Panc1 (cell line): ENCODE measurements at regions not wholly inside any gene's neighbourhood (a gene's known extent, or its start where the extent isn't known, plus 50 kb on each side); places are given as distances from the start of the nearest gene placed in this dataset.

Experiments
- ATAC-seq: fragments of 200-7000 bp; cut with Tn5 transposase; 2 replicates; pipeline ENCODE4 v1.9.1; 2020; ENCODE audit warnings: mild to moderate bottlenecking, moderate library complexity
- BruUV-seq: library from RNA; stranded (reverse); fragments of 400-500 nt; replicated peaks from 2 replicates; lab custom pipeline; 2021; lab: Mats Ljungman, UMichigan
- CTCF ChIA-PET: fragments of 300-600 bp; sonication (Branson Sonifier 250); formaldehyde crosslinking; loops from one replicate; lab custom pipeline; 2022; ENCODE audit warnings: antibody characterized with exemption; lab: Charles Lee
- POLR2A ChIA-PET: fragments of 300-600 bp; sonication (Branson Sonifier 250); formaldehyde crosslinking; loops from one replicate; lab custom pipeline; 2022; ENCODE audit warnings: antibody characterized with exemption; lab: Charles Lee
- DNase-seq: peaks from one replicate; pipeline ENCODE4 v3.0.0-alpha.2; 2010; ENCODE audit warnings: low read depth, low spot score
- H3K27ac ChIP-seq: 2 replicates; pipeline ENCODE4 v1.5.1; 2011; ENCODE audit warnings: mild to moderate bottlenecking, low read length, inconsistent platforms
- H3K27me3 ChIP-seq: fragments of 200-500 bp; sonication (Bioruptor generic); 2 replicates; pipeline ENCODE4 v1.6.0; 2014; ENCODE audit warnings: low read length, inconsistent platforms; ENCODE audit not compliant: control insufficient read depth, insufficient read depth
- H3K36me3 ChIP-seq: fragments of 200-500 bp; sonication (Bioruptor generic); 2 replicates; pipeline ENCODE4 v1.5.1; 2014; ENCODE audit warnings: inconsistent platforms, mild to moderate bottlenecking, low read length, moderate library complexity; ENCODE audit not compliant: control insufficient read depth, insufficient read depth
- H3K4me1 ChIP-seq: 2 replicates; pipeline ENCODE4 v1.5.1; 2011; ENCODE audit warnings: inconsistent platforms, mild to moderate bottlenecking, low read length, moderate library complexity; ENCODE audit not compliant: control insufficient read depth, insufficient read depth
- H3K4me3 ChIP-seq, 2 experiments: 2 replicates each; pipeline ENCODE4 v1.5.1; 2011 to 2012; ENCODE audit warnings: low read depth in 2 of 2, low read length in 2 of 2, mild to moderate bottlenecking in 2 of 2, inconsistent platforms in 1 of 2, moderate library complexity in 1 of 2
- H3K9me3 ChIP-seq: fragments of 200-500 bp; sonication (Bioruptor generic); 2 replicates; pipeline ENCODE4 v1.5.1; 2014; ENCODE audit warnings: low read depth, mild to moderate bottlenecking, inconsistent platforms, low read length, moderate library complexity; ENCODE audit not compliant: control insufficient read depth, insufficient read depth
- SIN3A ChIP-seq: IDR thresholded peaks from 2 replicates; pipeline ENCODE4 v1.6.1; 2012; ENCODE audit warnings: low read depth, mild to moderate bottlenecking, low read length, moderate library complexity, borderline replicate concordance; ENCODE audit not compliant: insufficient read depth
- TCF7L2 ChIP-seq: IDR thresholded peaks from 2 replicates; pipeline ENCODE4 v1.6.1; 2011; ENCODE audit warnings: mild to moderate bottlenecking, low read depth, low read length, inconsistent platforms
- in situ Hi-C: cut with HindIII; loops from 2 replicates; pipeline ENCODE4 v1.10.0; 2016; ENCODE audit warnings: low sequenced_read_pairs, low pct_unique_long_range_greater_than_20kb
- intact Hi-C: fragments of 100-400 bp; cut with micrococcal nuclease; formaldehyde crosslinking; loops from one replicate; pipeline ENCODE4 v1.10.0; 2022; ENCODE audit not compliant: unreplicated experiment
- TF ChIP-seq, protein P1 (sequence below), 2 experiments: IDR thresholded peaks; 2 replicates each; pipeline ENCODE4 v1.6.1; 2011 to 2012; ENCODE audit warnings: low read depth in 2 of 2, control low read depth in 1 of 2, low read length in 1 of 2, mild to moderate bottlenecking in 1 of 2, moderate library complexity in 1 of 2; ENCODE audit not compliant: insufficient read depth in 1 of 2
- TF ChIP-seq, protein P2 (sequence below): fragments of 450-650 bp; IDR thresholded peaks from 2 replicates; pipeline ENCODE4 v1.5.1; 2017; ENCODE audit warnings: mild to moderate bottlenecking

DNA sequence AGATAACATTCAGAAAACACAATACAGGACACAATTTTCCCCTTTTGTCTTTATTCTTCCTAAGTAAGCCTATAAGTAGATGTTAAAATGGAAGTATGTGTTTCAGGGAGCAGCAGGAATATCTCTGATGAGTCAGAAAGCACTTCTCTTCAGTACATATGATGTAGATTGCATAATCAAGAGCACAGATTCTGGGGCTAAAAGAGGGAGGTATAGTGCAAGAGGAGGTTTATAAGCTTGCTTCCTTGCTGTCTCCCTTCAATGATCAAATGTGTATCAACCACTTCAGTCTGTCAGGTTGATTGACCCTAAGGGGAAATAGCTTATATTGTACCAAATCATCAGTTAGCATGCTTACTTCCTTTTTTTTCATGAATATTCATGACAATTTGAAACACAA, 822.8 kb downstream of the BRINP3 start:
- ATAC-seq: no peak
- no TSS peak for BruUV-seq
- no peaks in the 10 kb centered on the region for H3K27me3 ChIP-seq
- no peaks in the 10 kb centered on the region for H3K4me1 ChIP-seq
- CTCF ChIA-PET: no interaction called here
- TF ChIP-seq SIN3A: no peak
- TF ChIP-seq, protein P1, sequence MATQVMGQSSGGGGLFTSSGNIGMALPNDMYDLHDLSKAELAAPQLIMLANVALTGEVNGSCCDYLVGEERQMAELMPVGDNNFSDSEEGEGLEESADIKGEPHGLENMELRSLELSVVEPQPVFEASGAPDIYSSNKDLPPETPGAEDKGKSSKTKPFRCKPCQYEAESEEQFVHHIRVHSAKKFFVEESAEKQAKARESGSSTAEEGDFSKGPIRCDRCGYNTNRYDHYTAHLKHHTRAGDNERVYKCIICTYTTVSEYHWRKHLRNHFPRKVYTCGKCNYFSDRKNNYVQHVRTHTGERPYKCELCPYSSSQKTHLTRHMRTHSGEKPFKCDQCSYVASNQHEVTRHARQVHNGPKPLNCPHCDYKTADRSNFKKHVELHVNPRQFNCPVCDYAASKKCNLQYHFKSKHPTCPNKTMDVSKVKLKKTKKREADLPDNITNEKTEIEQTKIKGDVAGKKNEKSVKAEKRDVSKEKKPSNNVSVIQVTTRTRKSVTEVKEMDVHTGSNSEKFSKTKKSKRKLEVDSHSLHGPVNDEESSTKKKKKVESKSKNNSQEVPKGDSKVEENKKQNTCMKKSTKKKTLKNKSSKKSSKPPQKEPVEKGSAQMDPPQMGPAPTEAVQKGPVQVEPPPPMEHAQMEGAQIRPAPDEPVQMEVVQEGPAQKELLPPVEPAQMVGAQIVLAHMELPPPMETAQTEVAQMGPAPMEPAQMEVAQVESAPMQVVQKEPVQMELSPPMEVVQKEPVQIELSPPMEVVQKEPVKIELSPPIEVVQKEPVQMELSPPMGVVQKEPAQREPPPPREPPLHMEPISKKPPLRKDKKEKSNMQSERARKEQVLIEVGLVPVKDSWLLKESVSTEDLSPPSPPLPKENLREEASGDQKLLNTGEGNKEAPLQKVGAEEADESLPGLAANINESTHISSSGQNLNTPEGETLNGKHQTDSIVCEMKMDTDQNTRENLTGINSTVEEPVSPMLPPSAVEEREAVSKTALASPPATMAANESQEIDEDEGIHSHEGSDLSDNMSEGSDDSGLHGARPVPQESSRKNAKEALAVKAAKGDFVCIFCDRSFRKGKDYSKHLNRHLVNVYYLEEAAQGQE (IDR thresholded peaks at IDR 0.05; ENCODE audit: insufficient read depth in 1 of 2, low read depth in 2 of 2, low read length in 1 of 2): no peak
- POLR2A ChIA-PET: no interaction called here
- H3K36me3 ChIP-seq: no peaks in the 10 kb centered on the region
- no peaks in the 10 kb centered on the region for H3K9me3 ChIP-seq
- H3K27ac ChIP-seq: no peak overlapping the region
- no peak overlapping the region for H3K4me3 ChIP-seq
- in situ Hi-C loops (no loop called here), intact Hi-C loops (no loop called here)
- no peak for DNase-seq

DNA sequence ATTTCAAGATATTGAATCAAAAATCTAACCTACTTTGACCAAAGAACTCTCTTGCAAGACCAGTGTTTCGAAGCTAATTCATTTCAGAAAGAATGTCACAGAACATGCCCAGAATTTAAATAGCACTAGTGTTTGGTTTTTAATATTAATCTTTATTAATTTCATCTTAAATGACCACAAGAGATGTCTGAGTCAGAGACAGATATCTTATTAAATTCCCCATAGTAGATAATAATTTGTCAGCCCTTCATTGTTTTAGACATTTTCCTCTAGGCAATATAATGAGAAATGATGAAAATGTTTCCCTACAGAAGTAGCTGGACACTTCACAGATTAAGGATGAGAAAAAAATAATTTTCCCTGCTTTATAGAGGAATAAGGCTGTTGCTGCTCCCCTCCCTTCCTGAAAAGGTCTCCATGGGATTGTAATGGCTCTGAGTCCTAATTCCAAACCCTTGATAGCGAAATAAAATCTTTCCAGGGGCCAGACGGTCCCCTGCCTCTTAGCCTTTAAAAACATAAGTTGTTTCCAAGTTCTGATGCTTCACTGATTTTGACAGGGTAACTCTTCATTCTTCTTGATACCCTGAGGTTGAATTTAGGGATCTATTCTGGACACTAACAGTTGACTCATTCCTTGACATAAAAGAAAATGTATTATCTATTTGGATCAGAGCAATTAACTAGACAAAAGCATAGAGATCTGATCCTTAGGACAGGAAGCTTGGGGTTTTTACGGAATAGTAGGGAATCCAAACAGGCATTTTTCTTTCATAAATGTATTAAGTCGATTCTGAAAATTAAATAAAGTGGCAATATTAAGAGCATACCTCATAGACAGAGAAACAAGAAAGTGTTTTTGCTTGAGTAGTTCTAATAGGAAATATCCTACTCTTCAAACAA, 820.8 kb downstream of the BRINP3 start:
- no TSS peak for BruUV-seq
- H3K27ac ChIP-seq: no peak overlapping the region
- intact Hi-C loops: no loop called here

More for the DNA sequence above, 820.8 kb downstream of the BRINP3 start:
- no peak for ATAC-seq
- Histone ChIP-seq H3K27me3 (no peaks in the 10 kb centered on the region), H3K4me1 (no peaks in the 10 kb centered on the region), H3K36me3 (no peaks in the 10 kb centered on the region), H3K4me3 (no peak overlapping the region), H3K9me3 (no peaks in the 10 kb centered on the region)
- ChIA-PET CTCF (no interaction called here), POLR2A (no interaction called here)
- in situ Hi-C loops: no loop called here
- TF ChIP-seq SIN3A (no peak), TCF7L2 (no peak)
- TF ChIP-seq, protein P2, sequence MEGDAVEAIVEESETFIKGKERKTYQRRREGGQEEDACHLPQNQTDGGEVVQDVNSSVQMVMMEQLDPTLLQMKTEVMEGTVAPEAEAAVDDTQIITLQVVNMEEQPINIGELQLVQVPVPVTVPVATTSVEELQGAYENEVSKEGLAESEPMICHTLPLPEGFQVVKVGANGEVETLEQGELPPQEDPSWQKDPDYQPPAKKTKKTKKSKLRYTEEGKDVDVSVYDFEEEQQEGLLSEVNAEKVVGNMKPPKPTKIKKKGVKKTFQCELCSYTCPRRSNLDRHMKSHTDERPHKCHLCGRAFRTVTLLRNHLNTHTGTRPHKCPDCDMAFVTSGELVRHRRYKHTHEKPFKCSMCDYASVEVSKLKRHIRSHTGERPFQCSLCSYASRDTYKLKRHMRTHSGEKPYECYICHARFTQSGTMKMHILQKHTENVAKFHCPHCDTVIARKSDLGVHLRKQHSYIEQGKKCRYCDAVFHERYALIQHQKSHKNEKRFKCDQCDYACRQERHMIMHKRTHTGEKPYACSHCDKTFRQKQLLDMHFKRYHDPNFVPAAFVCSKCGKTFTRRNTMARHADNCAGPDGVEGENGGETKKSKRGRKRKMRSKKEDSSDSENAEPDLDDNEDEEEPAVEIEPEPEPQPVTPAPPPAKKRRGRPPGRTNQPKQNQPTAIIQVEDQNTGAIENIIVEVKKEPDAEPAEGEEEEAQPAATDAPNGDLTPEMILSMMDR: no peak
- TF ChIP-seq, protein P1 (IDR thresholded peaks at IDR 0.05; ENCODE audit: insufficient read depth in 1 of 2, low read depth in 2 of 2, low read length in 1 of 2): no peak
- DNase-seq: no peak
